CD4-positive, CD25-positive, alpha-beta regulatory T cell (primary cell): ENCODE measurements at regions not wholly inside any gene's neighbourhood (a gene's known extent, or its start where the extent isn't known, plus 50 kb on each side); places are given as distances from the start of the nearest gene placed in this dataset.

Experiments
- ATAC-seq, 2 donors: fragments of 150-1000 bp; cut with Tn5 transposase; one replicate each; pipeline ENCODE4 v1.10.0; 2021; ENCODE audit warnings: low read depth in 2 of 2, moderate number of reproducible peaks in 2 of 2, moderate library complexity in 1 of 2
- DNase-seq, 3 donors: peaks; one replicate each; pipeline versions ENCODE4 v3.0.0 to v3.0.0-alpha.2; 2012 to 2022; ENCODE audit warnings: mixed read lengths in 1 of 3
- H3K27ac ChIP-seq: one replicate; pipeline ENCODE4 v1.7.0; 2013; ENCODE audit warnings: mild to moderate bottlenecking, low read length; ENCODE audit not compliant: insufficient read depth, poor library complexity, severe bottlenecking
- H3K27me3 ChIP-seq: one replicate; pipeline ENCODE4 v1.7.0; 2013; ENCODE audit warnings: low read length; ENCODE audit not compliant: control insufficient read depth, insufficient read depth
- H3K36me3 ChIP-seq: one replicate; pipeline ENCODE4 v1.7.0; 2013; ENCODE audit warnings: mild to moderate bottlenecking, low read length, moderate library complexity; ENCODE audit not compliant: control insufficient read depth, insufficient read depth
- H3K4me1 ChIP-seq: 2 replicates; pipeline ENCODE4 v1.7.0; 2013; ENCODE audit warnings: mild to moderate bottlenecking, low read length; ENCODE audit not compliant: insufficient read depth, control insufficient read depth, poor library complexity, severe bottlenecking
- H3K4me3 ChIP-seq: one replicate; pipeline ENCODE4 v1.7.0; 2013; ENCODE audit warnings: low read depth, mild to moderate bottlenecking, low read length, moderate library complexity
- H3K9me3 ChIP-seq, 2 experiments: 1 replicate in 1 of 2; 2 replicates in 1 of 2; pipeline ENCODE4 v1.7.0; 2013; ENCODE audit warnings: low read length in 2 of 2, mild to moderate bottlenecking in 1 of 2, moderate library complexity in 1 of 2; ENCODE audit not compliant: control insufficient read depth in 2 of 2
- H3K27ac Mint-ChIP-seq, 3 donors: one replicate each; pipeline ENCODE4 v1.8.0; 2020 to 2022; ENCODE audit warnings: mild to moderate bottlenecking in 3 of 3, mixed read lengths in 3 of 3, moderate library complexity in 2 of 3
- H3K27me3 Mint-ChIP-seq: one replicate; pipeline ENCODE4 v1.8.0; 2022; ENCODE audit warnings: mild to moderate bottlenecking, mixed read lengths
- H3K36me3 Mint-ChIP-seq: one replicate; pipeline ENCODE4 v1.8.0; 2020; ENCODE audit warnings: mixed read lengths
- H3K4me1 Mint-ChIP-seq, 4 donors: one replicate each; pipeline ENCODE4 v1.8.0; 2020 to 2022; ENCODE audit warnings: mixed read lengths in 4 of 4, mild to moderate bottlenecking in 1 of 4
- H3K4me3 Mint-ChIP-seq, 4 donors: one replicate each; pipeline ENCODE4 v1.8.0; 2020 to 2022; ENCODE audit warnings: mild to moderate bottlenecking in 4 of 4, mixed read lengths in 4 of 4, moderate library complexity in 3 of 4
- H3K9me3 Mint-ChIP-seq, 7 donors: one replicate each; pipeline ENCODE4 v1.8.0; 2020 to 2022; ENCODE audit warnings: mixed read lengths in 7 of 7, mild to moderate bottlenecking in 3 of 7, moderate library complexity in 2 of 7

GRCh38 chr1:56291374-56291919 lies 287.9 kb downstream of the PLPP3 start:
- DNase-seq (no peak), ATAC-seq (no peak)
- Mint-ChIP-seq H3K27me3 (no peaks in the 10 kb centered on the region), H3K4me1 (no peaks in the 10 kb centered on the region), H3K36me3 (no peaks in the 10 kb centered on the region), H3K27ac (no peak overlapping the region), H3K9me3 (peaks cover 0 to 4% (median 0%) of the 10 kb centered on the region in 7 donors), H3K4me3 (no peak overlapping the region)
- Histone ChIP-seq H3K36me3 (no peaks in the 10 kb centered on the region), H3K4me3 (no peak overlapping the region), H3K27me3 (no peaks in the 10 kb centered on the region), H3K9me3 (no peaks in the 10 kb centered on the region), H3K4me1 (no peaks in the 10 kb centered on the region), H3K27ac (no peak overlapping the region)

GRCh38 chr1:56289260-56289659 lies 290.1 kb downstream of the PLPP3 start:
- Histone ChIP-seq H3K9me3 (no peaks in the 10 kb centered on the region), H3K4me1 (no peaks in the 10 kb centered on the region), H3K4me3 (no peak overlapping the region), H3K27ac (no peak overlapping the region), H3K36me3 (no peaks in the 10 kb centered on the region), H3K27me3 (no peaks in the 10 kb centered on the region)
- Mint-ChIP-seq H3K4me1 (no peaks in the 10 kb centered on the region), H3K27me3 (no peaks in the 10 kb centered on the region), H3K27ac (no peak overlapping the region), H3K4me3 (no peak overlapping the region), H3K9me3 (peaks cover 0 to 4% (median 1%) of the 10 kb centered on the region in 7 donors), H3K36me3 (no peaks in the 10 kb centered on the region)
- DNase-seq (no peak), ATAC-seq (no peak)

GRCh38 chr1:56287721-56288120 lies 291.6 kb downstream of the PLPP3 start:
- Histone ChIP-seq H3K4me1 (no peaks in the 10 kb centered on the region), H3K27me3 (no peaks in the 10 kb centered on the region), H3K9me3 (no peaks in the 10 kb centered on the region), H3K4me3 (no peak overlapping the region), H3K36me3 (no peaks in the 10 kb centered on the region), H3K27ac (no peak overlapping the region)
- no peak for ATAC-seq
- DNase-seq, result no peak
- Mint-ChIP-seq H3K4me3 (no peak overlapping the region), H3K36me3 (no peaks in the 10 kb centered on the region), H3K4me1 (no peaks in the 10 kb centered on the region), H3K27ac (no peak overlapping the region), H3K9me3 (peaks cover 0 to 5% (median 1%) of the 10 kb centered on the region in 7 donors), H3K27me3 (no peaks in the 10 kb centered on the region)

- H3K27me3 Mint-ChIP-seq, result no peaks in the 10 kb centered on the region
- H3K27me3 ChIP-seq, result no peaks in the 10 kb centered on the region
Observed at GRCh38 chr1:56286956-56287355, 292.4 kb downstream of the PLPP3 start.

GRCh38 chr1:56286506-56286905 lies 292.9 kb downstream of the PLPP3 start:
- H3K4me3 Mint-ChIP-seq, result no peak overlapping the region
- Histone ChIP-seq H3K4me1 (no peaks in the 10 kb centered on the region), H3K36me3 (no peaks in the 10 kb centered on the region), H3K27me3 (no peaks in the 10 kb centered on the region), H3K4me3 (no peak overlapping the region), H3K27ac (no peak overlapping the region), H3K9me3 (no peaks in the 10 kb centered on the region)
- DNase-seq (no peak), ATAC-seq (no peak)
- H3K4me1 Mint-ChIP-seq, result no peaks in the 10 kb centered on the region
- H3K36me3 Mint-ChIP-seq, result no peaks in the 10 kb centered on the region
- H3K9me3 Mint-ChIP-seq, result peaks cover 0 to 7% (median 1%) of the 10 kb centered on the region in 7 donors
- H3K27ac Mint-ChIP-seq, result no peak overlapping the region
- H3K27me3 Mint-ChIP-seq, result no peaks in the 10 kb centered on the region

More at GRCh38 chr1:56286956-56287355, 292.4 kb downstream of the PLPP3 start:
- Mint-ChIP-seq H3K4me1 (no peaks in the 10 kb centered on the region), H3K9me3 (peaks cover 0 to 5% (median 1%) of the 10 kb centered on the region in 7 donors), H3K4me3 (no peak overlapping the region), H3K36me3 (no peaks in the 10 kb centered on the region), H3K27ac (no peak overlapping the region)
- H3K9me3 ChIP-seq, result no peaks in the 10 kb centered on the region
- H3K4me3 ChIP-seq, result no peak overlapping the region
- no peak for DNase-seq
- no peak for ATAC-seq
- H3K27ac ChIP-seq, result no peak overlapping the region
- H3K36me3 ChIP-seq, result no peaks in the 10 kb centered on the region
- no peaks in the 10 kb centered on the region for H3K4me1 ChIP-seq

GRCh38 chr1:56285554-56286402 lies 293.6 kb downstream of the PLPP3 start:
- no peaks in the 10 kb centered on the region for H3K27me3 ChIP-seq
- no peaks in the 10 kb centered on the region for H3K4me1 ChIP-seq
- no peak overlapping the region for H3K27ac ChIP-seq
- H3K4me3 Mint-ChIP-seq, result no peak overlapping the region
- DNase-seq (no peak), ATAC-seq (no peak)
- H3K27me3 Mint-ChIP-seq, result no peaks in the 10 kb centered on the region
- H3K27ac Mint-ChIP-seq, result no peak overlapping the region
- H3K9me3 Mint-ChIP-seq, result peaks cover 0 to 7% (median 1%) of the 10 kb centered on the region in 7 donors
- H3K36me3 ChIP-seq, result no peaks in the 10 kb centered on the region
- no peaks in the 10 kb centered on the region for H3K36me3 Mint-ChIP-seq
- no peaks in the 10 kb centered on the region for H3K9me3 ChIP-seq
- H3K4me1 Mint-ChIP-seq, result no peaks in the 10 kb centered on the region
- no peak overlapping the region for H3K4me3 ChIP-seq

- Histone ChIP-seq H3K9me3 (no peaks in the 10 kb centered on the region), H3K4me1 (no peaks in the 10 kb centered on the region), H3K4me3 (no peak overlapping the region), H3K27me3 (no peaks in the 10 kb centered on the region), H3K36me3 (no peaks in the 10 kb centered on the region), H3K27ac (no peak overlapping the region)
- H3K4me3 Mint-ChIP-seq, result no peak overlapping the region
- DNase-seq, result no peak
- peaks cover 0 to 7% (median 2%) of the 10 kb centered on the region in 7 donors for H3K9me3 Mint-ChIP-seq
- H3K36me3 Mint-ChIP-seq, result no peaks in the 10 kb centered on the region
- no peaks in the 10 kb centered on the region for H3K4me1 Mint-ChIP-seq
- ATAC-seq, result no peak
- no peaks in the 10 kb centered on the region for H3K27me3 Mint-ChIP-seq
- no peak overlapping the region for H3K27ac Mint-ChIP-seq
Observed at GRCh38 chr1:56284928-56285327, 294.4 kb downstream of the PLPP3 start.

- H3K27ac Mint-ChIP-seq, result no peak overlapping the region
- H3K4me3 Mint-ChIP-seq, result no peak overlapping the region
- no peak for DNase-seq
- Histone ChIP-seq H3K27ac (no peak overlapping the region), H3K4me3 (no peak overlapping the region), H3K4me1 (no peaks in the 10 kb centered on the region), H3K9me3 (no peaks in the 10 kb centered on the region), H3K36me3 (no peaks in the 10 kb centered on the region), H3K27me3 (no peaks in the 10 kb centered on the region)
- H3K4me1 Mint-ChIP-seq, result no peaks in the 10 kb centered on the region
- H3K36me3 Mint-ChIP-seq, result no peaks in the 10 kb centered on the region
- no peak for ATAC-seq
- H3K27me3 Mint-ChIP-seq, result no peaks in the 10 kb centered on the region
- H3K9me3 Mint-ChIP-seq, result peaks cover 0 to 18% (median 2%) of the 10 kb centered on the region in 7 donors
Observed at GRCh38 chr1:56278061-56278460, 301.3 kb downstream of the PLPP3 start.
